ENCODE measurements at regions not wholly inside any gene's neighbourhood (a gene's known extent, or its start where the extent isn't known, plus 50 kb on each side); places are given as distances from the start of the nearest gene placed in this dataset.

DNA sequence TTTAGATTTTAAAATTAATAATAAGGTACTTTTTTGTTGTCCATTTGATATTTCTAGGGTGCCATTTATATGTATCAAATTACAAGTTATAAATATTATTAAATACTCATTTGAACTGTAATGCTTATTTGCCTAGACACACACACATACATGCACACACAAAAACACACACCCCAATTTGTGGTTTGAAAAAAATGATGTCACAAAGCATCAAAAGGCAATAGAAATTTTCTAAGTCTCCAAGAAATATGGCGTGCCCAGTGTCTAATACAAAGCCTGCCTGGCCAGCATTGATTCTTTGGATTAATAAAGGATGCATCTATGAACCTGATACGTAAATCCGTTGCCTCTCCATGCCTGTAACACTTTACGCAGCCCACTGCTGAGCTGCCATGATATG is 252.8 kb upstream of the BLID start:
- no peak for TF ChIP-seq CTCF (IDR thresholded peaks at IDR 0.05; ENCODE audit: insufficient read depth, low read depth, low read length)
- TF ChIP-seq EZH2 (IDR thresholded peaks at IDR 0.05; ENCODE audit: insufficient read depth, low read length) = no peak

Measured in astrocyte (in vitro differentiated cells and primary cell).